HepG2 (cell line): ENCODE measurements at regions not wholly inside any gene's neighbourhood (a gene's known extent, or its start where the extent isn't known, plus 50 kb on each side); places are given as distances from the start of the nearest gene placed in this dataset.

Source experiments
- ATAC-seq: fragments of 200-7000 bp; cut with Tn5 transposase; 3 replicates; pipeline ENCODE4 v1.9.1; 2020; ENCODE audit warnings: mild to moderate bottlenecking, moderate library complexity
- BruUV-seq: library from RNA; stranded (reverse); fragments of 400-500 nt; replicated peaks from 2 replicates; lab custom pipeline; 2021; lab: Mats Ljungman, UMichigan
- CTCF ChIA-PET: fragments of 300-600 bp; formaldehyde crosslinking; extraction: SDS; loops from one replicate; lab custom pipeline; 2021; ENCODE audit warnings: low total read pairs, inconsistent platforms, low intra/inter-chr PET ratio; lab: Yijun Ruan, JAX
- POLR2A ChIA-PET: fragments of 350-600 bp; sonication (Branson Sonifier 250); formaldehyde crosslinking; loops from one replicate; lab custom pipeline; 2020; ENCODE audit warnings: antibody characterized with exemption, inconsistent platforms; lab: Yijun Ruan, JAX
- DNase-seq: peaks from one replicate; pipeline ENCODE4 v3.0.0-alpha.2; 2015; ENCODE audit warnings: low spot score
- FAIRE-seq: peaks from 3 replicates; lab custom pipeline; 2011; peaks lifted over from hg19 to GRCh38; lab: Jason Lieb, UNC
- H2AFZ ChIP-seq: one replicate; pipeline ENCODE4 v1.6.1; 2011; ENCODE audit warnings: low read length, inconsistent platforms
- H3K27ac ChIP-seq: fragments of 300-600 bp; 3 replicates; pipeline ENCODE4 v1.8.0; 2011; ENCODE audit warnings: mixed run types, mild to moderate bottlenecking, mixed read lengths, low read length, inconsistent platforms; ENCODE audit not compliant: insufficient read depth; ENCODE audit errors: extremely low read length
- H3K27me3 ChIP-seq, 2 experiments: fragments of 200-600 bp in 1 of 2; 2 replicates in 1 of 2; 3 replicates in 1 of 2; pipeline versions ENCODE4 v1.6.0 to v1.8.0; 2011; ENCODE audit warnings: low read length in 2 of 2, mild to moderate bottlenecking in 2 of 2, moderate library complexity in 2 of 2, inconsistent platforms in 1 of 2; ENCODE audit not compliant: insufficient read depth in 2 of 2, control insufficient read depth in 1 of 2
- H3K36me3 ChIP-seq, 2 experiments: fragments of 200-600 bp in 1 of 2; replicated peaks in 1 of 2; 2 replicates in 1 of 2; 3 replicates in 1 of 2; pipeline versions ENCODE4 v1.5.1 to v1.8.0; 2011; ENCODE audit warnings: low read length in 2 of 2, inconsistent platforms in 1 of 2; ENCODE audit not compliant: insufficient read depth in 2 of 2, control insufficient read depth in 1 of 2
- H3K4me1 ChIP-seq: 2 replicates; pipeline ENCODE4 v1.5.1; 2012; ENCODE audit warnings: low read length, inconsistent platforms; ENCODE audit not compliant: insufficient read depth
- H3K4me2 ChIP-seq: 2 replicates; pipeline ENCODE4 v1.6.0; 2011; ENCODE audit warnings: low read depth, low read length, inconsistent platforms
- H3K4me3 ChIP-seq, 3 experiments: fragments of 200-600 bp in 1 of 3; sonication (generic), shearing (Covaris generic) in 1 of 3; replicated peaks in 1 of 3; 2 replicates each; pipeline ENCODE4 v1.5.1; 2011 to 2016; ENCODE audit warnings: low read length in 3 of 3, inconsistent platforms in 2 of 3, low read depth in 2 of 3, mild to moderate bottlenecking in 2 of 3, control low read depth in 1 of 3, mixed read lengths in 1 of 3; ENCODE audit not compliant: insufficient read depth in 1 of 3
- H3K79me2 ChIP-seq: one replicate; pipeline ENCODE4 v1.6.1; 2011; ENCODE audit warnings: low read length, inconsistent platforms; ENCODE audit not compliant: insufficient read depth
- H3K9ac ChIP-seq: 2 replicates; pipeline ENCODE4 v1.6.0; 2011; ENCODE audit warnings: mild to moderate bottlenecking, low read depth, low read length, inconsistent platforms; ENCODE audit not compliant: insufficient read depth
- H3K9me3 ChIP-seq: 2 replicates; pipeline ENCODE4 v1.5.1; 2012; ENCODE audit warnings: mild to moderate bottlenecking, low read length
- H4K20me1 ChIP-seq: 2 replicates; pipeline ENCODE4 v1.6.0; 2011; ENCODE audit warnings: inconsistent platforms, mild to moderate bottlenecking, low read length, moderate library complexity; ENCODE audit not compliant: insufficient read depth
- ELF4 ChIP-seq: sonication (generic); formaldehyde crosslinking; IDR thresholded peaks from 2 replicates; pipeline ENCODE4 v1.5.0; 2020; ENCODE audit warnings: missing genetic modification reagents, mild to moderate bottlenecking, moderate library complexity, borderline replicate concordance
- SALL2 ChIP-seq: sonication (generic); formaldehyde crosslinking; IDR thresholded peaks from 2 replicates; pipeline ENCODE4 v1.8.1; 2023; ENCODE audit warnings: mild to moderate bottlenecking, missing genetic modification reagents, inconsistent platforms
- ZNF138 ChIP-seq: sonication (generic); formaldehyde crosslinking; IDR thresholded peaks from 2 replicates; pipeline ENCODE4 v1.5.0; 2020; ENCODE audit warnings: mild to moderate bottlenecking, low read depth, missing genetic modification reagents
- ZNF362 ChIP-seq: sonication (generic); formaldehyde crosslinking; IDR thresholded peaks from 2 replicates; pipeline ENCODE4 v1.4.0; 2020; ENCODE audit warnings: missing genetic modification reagents, mild to moderate bottlenecking, borderline replicate concordance
- ZNF468 ChIP-seq: sonication (generic); formaldehyde crosslinking; IDR thresholded peaks from 2 replicates; pipeline ENCODE4 v1.8.0; 2022; ENCODE audit warnings: mild to moderate bottlenecking, moderate library complexity, missing genetic modification reagents
- ZNF629 ChIP-seq: sonication (generic); formaldehyde crosslinking; conservative IDR thresholded peaks from 2 replicates; pipeline ENCODE4 v1.5.0; 2020; ENCODE audit warnings: missing genetic modification reagents
- ZNF687 ChIP-seq: sonication (generic); formaldehyde crosslinking; IDR thresholded peaks from 2 replicates; pipeline ENCODE4 v1.5.1; 2020; ENCODE audit warnings: mild to moderate bottlenecking, missing genetic modification reagents, moderate library complexity
- WGBS: methylation state at CpG from one replicate; pipeline ENCODE4 v1.1.6; 2017; ENCODE audit warnings: low lambda C conversion rate; 5-methylcytosine and 5-hydroxymethylcytosine counted together
- in situ Hi-C: cut with HindIII; loops from 2 replicates; pipeline ENCODE4 v1.10.0; 2017; ENCODE audit warnings: low pct_unique_long_range_greater_than_20kb; ENCODE audit not compliant: extremely low pct_ligation_motif_present
- intact Hi-C: fragments of 100-400 bp; cut with micrococcal nuclease; formaldehyde crosslinking; loops from one replicate; pipeline ENCODE4 v1.10.0; 2022; ENCODE audit not compliant: unreplicated experiment

GRCh38 chr1:38561110-38561509 lies 298.5 kb downstream of the RRAGC start:
- WGBS: 37% methylated on average over 4 of the region's 4 CpGs

More at GRCh38 chr1:38561110-38561509, 298.5 kb downstream of the RRAGC start:
- POLR2A ChIA-PET: no interaction called here
- no peak for DNase-seq
- Histone ChIP-seq H3K79me2 (no peaks in the 10 kb centered on the region), H4K20me1 (no peaks in the 10 kb centered on the region), H3K9me3 (no peaks in the 10 kb centered on the region), H3K4me1 (no peaks in the 10 kb centered on the region), H3K36me3 (no peaks in the 10 kb centered on the region), H3K27ac (no peak overlapping the region), H3K4me2 (no peak overlapping the region), H2AFZ (no peak overlapping the region), H3K27me3 (peaks cover 3 to 16% of the 10 kb centered on the region in 2 experiments; a peak in 2 of 5 replicates), H3K4me3 (no peak overlapping the region), H3K9ac (no peak overlapping the region)
- CTCF ChIA-PET: no interaction called here
- ATAC-seq: no peak
- no peak for FAIRE-seq
- in situ Hi-C loops: no loop called here
- TF ChIP-seq ZNF687 (CRISPR knock-in tag): no peak
- TF ChIP-seq ELF4 (CRISPR knock-in tag): no peak
- TF ChIP-seq ZNF468 (CRISPR knock-in tag): no peak
- 0 out of 2 replicates have a peak, but pooled peaks have one; percentile 34 for TF ChIP-seq ZNF629 (CRISPR knock-in tag)
- TF ChIP-seq SALL2: no peak
- TF ChIP-seq ZNF362 (CRISPR knock-in tag): no peak
- no peak for TF ChIP-seq ZNF138
- no TSS peak for BruUV-seq
- intact Hi-C loops: no loop called here
